NCI-H2227 treated with DMSO at 0.1 percent for 48 hours (cell line): ENCODE measurements at regions not wholly inside any gene's neighbourhood (a gene's known extent, or its start where the extent isn't known, plus 50 kb on each side); places are given as distances from the start of the nearest gene placed in this dataset.

ENCODE experiments used
- DNase-seq: peaks from one replicate; lab custom pipeline; 2025; lab: John Stamatoyannopoulos, UW

- no peak for DNase-seq
Measured at GRCh38 chr5:165630261-165630778, 2124.9 kb downstream of the MAT2B start.

DNA sequence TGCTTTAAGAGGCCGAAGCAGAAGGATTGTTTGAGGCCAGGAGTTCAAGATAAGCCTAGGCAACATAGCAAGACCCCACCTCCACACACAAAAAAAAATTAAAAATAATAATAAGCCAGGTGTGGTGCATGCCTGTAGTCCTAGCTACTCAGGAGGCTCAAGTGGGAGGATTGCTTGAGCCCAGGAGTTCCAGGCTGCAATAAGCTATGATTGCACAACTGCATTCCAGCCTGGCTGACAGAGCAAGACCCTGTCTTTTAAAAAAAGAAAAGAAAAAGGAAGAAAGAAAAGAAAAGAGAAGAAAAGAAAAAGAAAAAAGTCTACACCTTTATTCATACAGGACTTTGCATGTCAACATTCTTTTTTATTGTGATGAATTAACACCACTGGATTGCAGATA is 2125.8 kb downstream of the MAT2B start:
- no peak for DNase-seq

DNA sequence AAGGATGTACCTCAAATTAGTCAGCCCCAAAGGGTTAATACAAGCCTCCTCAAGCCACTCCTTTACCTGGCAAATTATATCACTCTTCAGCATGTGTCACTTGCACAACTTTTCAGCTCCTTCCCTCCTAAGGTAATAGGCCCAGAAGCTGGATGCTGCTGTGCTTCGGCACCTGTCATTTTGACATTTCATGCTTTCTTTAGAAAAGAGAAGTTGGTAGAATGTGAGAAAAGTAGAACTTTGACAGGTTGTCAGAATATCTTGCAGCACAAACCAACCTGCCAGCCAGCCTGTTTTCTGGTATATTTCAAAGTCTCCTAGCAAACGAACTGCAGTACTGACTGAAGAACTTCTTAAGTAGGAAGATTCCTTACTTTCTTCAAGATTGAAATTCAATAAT is 2136.9 kb downstream of the MAT2B start:
- DNase-seq, result no peak

DNA sequence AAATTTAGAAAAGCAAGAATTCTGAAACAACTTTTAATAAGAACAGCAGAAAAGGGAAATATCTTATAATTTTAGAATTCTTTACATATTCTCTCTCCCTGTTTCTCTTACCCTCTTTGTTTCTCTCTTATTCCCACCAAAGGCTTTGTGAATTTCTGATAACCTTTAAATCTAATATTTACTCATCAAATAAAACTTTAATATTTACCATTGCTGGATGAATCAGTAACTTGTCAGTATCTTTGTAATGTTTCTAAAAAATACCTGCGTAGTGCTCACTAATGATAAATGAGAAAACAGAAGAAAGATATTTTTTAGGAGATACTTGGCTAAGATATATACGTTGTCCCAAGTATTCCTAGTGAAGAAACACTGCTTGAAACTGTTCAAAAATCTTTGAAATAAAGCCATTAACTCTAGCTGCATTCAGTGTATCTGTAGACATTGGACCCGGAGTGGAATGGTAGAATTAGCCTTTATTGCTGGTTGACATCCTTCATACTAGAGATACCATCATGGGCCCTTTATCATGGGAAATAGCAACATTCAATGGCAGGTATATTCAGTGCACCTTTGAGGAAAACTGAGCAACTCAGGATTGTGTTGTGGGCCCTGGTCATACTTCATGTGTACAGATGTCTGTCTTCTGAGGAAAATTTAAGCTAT is 2160.4 kb downstream of the MAT2B start:
- no peak for DNase-seq

GRCh38 chr5:165673499-165673898 is 2168.1 kb downstream of the MAT2B start:
- DNase-seq, result no peak

GRCh38 chr5:165695796-165696195 is 2190.4 kb downstream of the MAT2B start:
- DNase-seq, result no peak

- DNase-seq, result no peak
Measured at GRCh38 chr5:165705960-165706359, 2200.5 kb downstream of the MAT2B start.

- DNase-seq, result no peak
Measured at GRCh38 chr5:165712011-165712410, 2206.6 kb downstream of the MAT2B start.

DNA sequence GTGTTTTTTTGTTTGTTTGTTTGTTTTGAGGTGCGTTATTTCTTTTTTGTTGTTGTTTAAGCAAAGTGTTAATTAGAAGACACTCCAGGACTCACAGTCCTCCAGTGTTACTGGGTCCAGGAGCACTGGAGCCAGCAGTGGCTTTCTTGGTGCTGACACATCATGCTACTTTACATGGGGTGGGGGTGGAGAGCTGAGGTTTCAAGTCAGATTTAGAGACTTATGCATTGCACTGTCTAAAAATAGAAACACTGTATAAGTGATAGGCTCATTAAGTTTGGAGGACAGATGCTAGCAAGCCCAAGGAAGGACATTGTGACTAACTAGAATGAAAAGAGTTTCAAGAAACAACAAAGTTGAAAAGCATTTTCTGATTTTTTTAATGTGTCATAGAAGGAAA is 2209.2 kb downstream of the MAT2B start:
- DNase-seq, result no peak

GRCh38 chr5:165720901-165721300 is 2215.5 kb downstream of the MAT2B start:
- DNase-seq, result no peak

DNA sequence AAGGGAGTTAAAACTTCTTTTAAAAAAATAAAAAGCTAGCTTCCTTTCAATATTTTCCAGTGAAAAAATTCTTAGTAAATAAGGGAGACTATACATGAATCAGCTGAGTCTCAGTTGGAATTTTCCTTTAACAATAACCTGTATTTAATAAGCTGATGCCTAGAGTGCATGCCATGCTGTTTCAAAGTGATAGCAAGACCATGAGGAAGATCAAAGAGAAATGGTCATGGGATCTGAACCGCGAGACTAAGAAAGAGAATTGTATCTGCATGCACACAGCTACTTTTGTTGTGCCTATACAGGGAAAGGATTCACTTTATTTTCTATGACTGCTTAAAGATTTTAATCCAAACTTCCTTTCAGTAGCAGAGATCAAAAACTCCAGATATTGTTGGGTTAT is 2217.0 kb downstream of the MAT2B start:
- DNase-seq, result no peak

DNA sequence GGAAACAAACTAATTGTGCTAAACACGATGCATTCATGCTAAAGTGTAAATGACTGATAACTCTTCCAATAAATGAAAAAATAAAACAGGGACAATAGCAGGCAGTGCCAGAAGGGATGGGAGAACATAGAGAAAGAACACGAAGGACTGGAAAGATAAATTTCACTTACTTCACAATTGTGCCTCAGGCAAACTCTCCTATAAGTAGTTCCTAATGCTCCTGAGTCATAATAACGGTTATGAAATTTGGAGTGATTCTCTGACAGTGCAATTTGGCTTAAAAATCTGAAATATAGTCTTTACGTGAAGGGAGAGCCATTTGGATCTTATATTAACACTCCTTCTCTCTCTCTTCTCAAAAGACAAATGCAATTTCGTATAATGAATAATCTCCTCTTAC is 2218.5 kb downstream of the MAT2B start:
- DNase-seq, result no peak

- DNase-seq, result no peak
Measured at GRCh38 chr5:165728425-165728824, 2223.0 kb downstream of the MAT2B start.

GRCh38 chr5:165735388-165735787 is 2230.0 kb downstream of the MAT2B start:
- DNase-seq, result no peak

- no peak for DNase-seq
Measured at GRCh38 chr5:165739079-165739741, 2233.8 kb downstream of the MAT2B start.

GRCh38 chr5:165757791-165758190 is 2252.4 kb downstream of the MAT2B start:
- no peak for DNase-seq

GRCh38 chr5:165775111-165775510 is 2269.7 kb downstream of the MAT2B start:
- DNase-seq, result no peak

DNA sequence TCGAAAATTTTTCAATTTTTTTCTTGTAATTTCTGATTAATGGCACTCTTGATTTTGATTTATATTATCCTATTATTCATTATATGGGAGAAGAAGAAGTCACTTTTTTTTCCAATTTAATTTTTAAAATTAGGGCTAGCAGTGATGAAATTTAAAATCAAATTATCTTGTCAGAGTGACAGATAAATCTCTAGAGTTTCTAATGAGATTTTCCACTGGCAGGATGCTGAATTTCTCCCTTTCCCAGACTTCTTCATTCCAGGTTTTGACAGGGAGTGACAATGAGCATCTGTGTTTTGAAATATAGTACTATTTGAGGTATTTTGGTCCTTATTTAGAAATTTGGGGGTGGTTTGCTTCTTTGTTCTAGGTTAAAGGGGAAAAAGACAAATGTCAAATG is 2274.1 kb downstream of the MAT2B start:
- no peak for DNase-seq

DNA sequence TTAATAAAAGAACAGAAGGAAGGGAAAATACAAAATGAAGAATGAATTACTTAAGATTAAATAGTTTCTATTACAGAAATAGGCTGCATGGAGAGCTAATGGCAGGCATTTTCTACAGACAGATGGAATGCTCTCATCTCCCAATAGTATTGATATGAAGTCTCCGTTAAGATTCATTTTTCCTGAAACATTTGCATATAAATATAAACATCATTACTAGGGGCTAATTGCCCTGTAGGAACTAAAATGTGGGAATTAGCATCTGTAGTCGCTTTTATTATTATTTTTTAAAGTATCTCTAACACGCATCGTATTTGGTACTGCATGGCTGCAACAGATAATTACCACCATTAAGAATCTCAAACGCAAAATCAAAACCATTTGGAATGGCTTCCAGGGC is 2275.5 kb downstream of the MAT2B start:
- no peak for DNase-seq

GRCh38 chr5:165781738-165782137 is 2276.3 kb downstream of the MAT2B start:
- no peak for DNase-seq

DNA sequence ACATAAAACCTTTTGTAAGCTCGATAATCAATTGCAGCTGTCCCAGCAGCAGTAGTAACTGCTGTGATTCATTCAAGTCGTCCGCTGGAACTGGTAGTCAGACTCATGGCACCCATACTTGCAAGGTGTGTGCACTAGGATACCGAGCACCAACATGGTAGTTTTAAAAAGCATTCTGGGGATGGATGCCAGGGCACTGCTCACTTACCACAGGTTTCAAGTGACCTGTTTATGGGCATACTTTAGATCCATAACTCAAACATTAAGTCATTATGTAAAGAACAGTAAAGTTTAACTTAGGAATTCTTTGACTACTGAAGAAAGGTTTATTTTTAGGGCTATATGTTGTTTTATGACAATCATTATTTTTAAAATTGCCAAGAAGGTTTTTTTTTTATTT is 2277.6 kb downstream of the MAT2B start:
- DNase-seq, result no peak

DNA sequence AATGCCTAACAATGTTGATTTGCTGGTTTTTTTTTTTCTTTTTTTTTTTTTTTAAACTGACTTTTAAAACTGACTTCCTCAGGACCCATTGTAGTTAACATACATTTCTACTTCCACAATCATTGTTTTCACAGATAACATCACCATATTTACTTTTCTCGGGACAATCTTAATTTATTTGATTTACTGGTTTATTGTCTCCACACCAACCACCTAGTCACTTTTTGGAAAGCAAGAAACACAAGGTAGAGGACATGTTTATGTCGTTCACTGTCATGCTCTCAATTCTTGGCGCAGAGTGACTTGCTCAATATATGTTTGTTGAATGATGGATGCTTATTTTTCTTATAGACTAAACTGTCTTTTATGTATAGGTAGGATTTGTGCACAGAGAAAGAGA is 2280.7 kb downstream of the MAT2B start:
- no peak for DNase-seq

GRCh38 chr5:165795073-165795472 is 2289.7 kb downstream of the MAT2B start:
- DNase-seq, result no peak

DNA sequence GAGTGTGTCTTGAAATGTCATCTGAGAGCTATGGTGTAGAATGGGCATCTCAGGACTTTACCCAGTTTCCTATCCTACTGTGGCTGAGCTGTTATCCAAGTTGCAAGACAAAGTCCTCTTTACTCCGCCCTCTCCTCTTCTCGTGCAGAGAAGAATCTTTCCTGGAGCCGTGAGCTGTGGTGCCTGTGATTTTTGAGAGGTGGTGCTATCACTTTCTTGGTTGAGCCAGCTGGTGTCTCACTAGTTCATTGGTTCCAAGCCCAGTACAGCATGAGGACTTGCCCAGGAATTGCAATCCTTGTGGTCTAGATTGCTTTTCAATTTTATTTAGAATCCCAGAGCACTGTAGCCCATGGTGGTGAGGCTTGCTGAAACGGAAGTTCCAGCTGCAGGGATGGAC is 2300.3 kb downstream of the MAT2B start:
- DNase-seq, result no peak
